Esophagus muscularis mucosa (tissue), 4 donors: ENCODE measurements at regions not wholly inside any gene's neighbourhood (a gene's known extent, or its start where the extent isn't known, plus 50 kb on each side); places are given as distances from the start of the nearest gene placed in this dataset.

Experiments used
- DNase-seq: peaks from one replicate; pipeline ENCODE4 v3.0.0-alpha.2; 2017; ENCODE audit errors: extremely low spot score
- H3K27ac ChIP-seq, 4 donors: fragments of 200-600 bp; sonication (generic); replicated peaks in 1 of 4; 1 replicate in 3 of 4; 2 replicates in 1 of 4; pipeline ENCODE4 v1.5.1; 2016 to 2019; ENCODE audit warnings: mild to moderate bottlenecking in 1 of 4
- H3K27me3 ChIP-seq, 4 donors: fragments of 200-600 bp; sonication (generic); one replicate each; pipeline versions ENCODE4 v1.5.1 to v1.6.0; 2016 to 2019
- H3K36me3 ChIP-seq, 4 donors: fragments of 200-600 bp; sonication (generic); one replicate each; pipeline ENCODE4 v1.5.1; 2016 to 2019
- H3K4me1 ChIP-seq, 4 donors: fragments of 200-600 bp; sonication (generic); one replicate each; pipeline ENCODE4 v1.5.1; 2016 to 2019
- H3K4me3 ChIP-seq, 4 donors: fragments of 200-600 bp; sonication (generic); 1 replicate in 2 of 4; 2 replicates in 2 of 4; pipeline ENCODE4 v1.5.1; 2016 to 2019; ENCODE audit warnings: mild to moderate bottlenecking in 4 of 4, moderate library complexity in 1 of 4
- H3K9me3 ChIP-seq, 4 donors: fragments of 200-600 bp; sonication (generic); 1 replicate in 3 of 4; 2 replicates in 1 of 4; pipeline ENCODE4 v1.5.1; 2016 to 2019
- CTCF ChIP-seq, 3 experiments: fragments of 200-600 bp in 2 of 3; fragments of 450-650 bp in 1 of 3; sonication (generic) in 2 of 3; IDR thresholded peaks; one replicate each; pipeline ENCODE4 v1.5.1; 2017 to 2019; ENCODE audit warnings: antibody characterized with exemption in 3 of 3, mild to moderate bottlenecking in 2 of 3, moderate library complexity in 1 of 3
- EP300 ChIP-seq: sonication (generic); formaldehyde crosslinking; IDR thresholded peaks from one replicate; pipeline ENCODE4 v1.6.1; 2017; ENCODE audit warnings: antibody characterized with exemption
- POLR2A ChIP-seq: fragments of 450-650 bp; IDR thresholded peaks from one replicate; pipeline ENCODE4 v1.6.1; 2017; ENCODE audit warnings: antibody characterized with exemption, moderate library complexity, mild to moderate bottlenecking, low read depth
- POLR2AphosphoS5 ChIP-seq, 2 donors: sonication (generic); formaldehyde crosslinking; IDR thresholded peaks; one replicate each; pipeline ENCODE4 v1.6.1; 2017; ENCODE audit warnings: antibody characterized with exemption in 2 of 2
- WGBS: methylation state at CpG from one replicate; pipeline ENCODE4 v1.1.5; 2018; 5-methylcytosine and 5-hydroxymethylcytosine counted together
- intact Hi-C: fragments of 100-400 bp; cut with DNase I; formaldehyde crosslinking; loops from one replicate; pipeline ENCODE4 v1.15.1; 2023

GRCh38 chr3:162287600-162287999 lies 791.0 kb downstream of the OTOL1 start:
- no peaks in the 10 kb centered on the region for H3K4me1 ChIP-seq
- H3K9me3 ChIP-seq: no peaks in the 10 kb centered on the region
- H3K36me3 ChIP-seq: no peaks in the 10 kb centered on the region
- TF ChIP-seq CTCF (IDR thresholded peaks at IDR 0.05): no peak
- no peak for TF ChIP-seq POLR2A
- no peak for TF ChIP-seq POLR2AphosphoS5 (IDR thresholded peaks at IDR 0.05)
- TF ChIP-seq EP300: no peak
- H3K27me3 ChIP-seq: no peaks in the 10 kb centered on the region
- 95% methylated on average over 2 of the region's 2 CpGs for WGBS
- DNase-seq: no peak
- H3K4me3 ChIP-seq: no peak overlapping the region
- intact Hi-C loops: no loop called here
- no peak overlapping the region for H3K27ac ChIP-seq

- TF ChIP-seq POLR2AphosphoS5 (IDR thresholded peaks at IDR 0.05) (no peak), EP300 (no peak), POLR2A (no peak), CTCF (IDR thresholded peaks at IDR 0.05) (no peak)
- Histone ChIP-seq H3K27me3 (no peaks in the 10 kb centered on the region), H3K36me3 (no peaks in the 10 kb centered on the region), H3K4me1 (no peaks in the 10 kb centered on the region), H3K9me3 (no peaks in the 10 kb centered on the region), H3K4me3 (no peak overlapping the region), H3K27ac (no peak overlapping the region)
- intact Hi-C loops: no loop called here
- DNase-seq: no peak
- 46% methylated on average over 1 of the region's 1 CpG for WGBS
Measured at GRCh38 chr3:162292409-162292808, 795.8 kb downstream of the OTOL1 start.

- Histone ChIP-seq H3K27ac (no peak overlapping the region), H3K4me1 (peaks cover 0 to 7% (median 3%) of the 10 kb centered on the region in 4 donors)
- intact Hi-C loops: no loop called here
Measured at GRCh38 chr3:162295323-162295983, 798.8 kb downstream of the OTOL1 start.

GRCh38 chr3:162302983-162303624 lies 806.5 kb downstream of the OTOL1 start:
- Histone ChIP-seq H3K4me1 (peaks cover 0 to 7% (median 3%) of the 10 kb centered on the region in 4 donors), H3K4me3 (no peak overlapping the region), H3K36me3 (no peaks in the 10 kb centered on the region), H3K9me3 (no peaks in the 10 kb centered on the region), H3K27ac (no peak overlapping the region), H3K27me3 (no peaks in the 10 kb centered on the region)
- WGBS: 83% methylated on average over 5 of the region's 5 CpGs
- TF ChIP-seq POLR2A: no peak
- TF ChIP-seq POLR2AphosphoS5 (IDR thresholded peaks at IDR 0.05): no peak
- no peak for TF ChIP-seq EP300
- no peak for TF ChIP-seq CTCF (IDR thresholded peaks at IDR 0.05)
- no peak for DNase-seq
- intact Hi-C loops: no loop called here

More at GRCh38 chr3:162295323-162295983, 798.8 kb downstream of the OTOL1 start:
- Histone ChIP-seq H3K36me3 (no peaks in the 10 kb centered on the region), H3K27me3 (no peaks in the 10 kb centered on the region), H3K4me3 (no peak overlapping the region), H3K9me3 (no peaks in the 10 kb centered on the region)
- TF ChIP-seq POLR2AphosphoS5 (IDR thresholded peaks at IDR 0.05): no peak
- TF ChIP-seq POLR2A: no peak
- TF ChIP-seq EP300: no peak
- no peak for TF ChIP-seq CTCF (IDR thresholded peaks at IDR 0.05)
- DNase-seq: no peak
- 50% methylated on average over 6 of the region's 6 CpGs for WGBS

GRCh38 chr3:162317046-162317445 lies 820.4 kb downstream of the OTOL1 start:
- Histone ChIP-seq H3K36me3 (no peaks in the 10 kb centered on the region), H3K9me3 (no peaks in the 10 kb centered on the region), H3K27ac (no peak overlapping the region), H3K4me1 (no peaks in the 10 kb centered on the region), H3K4me3 (no peak overlapping the region), H3K27me3 (no peaks in the 10 kb centered on the region)
- TF ChIP-seq CTCF (IDR thresholded peaks at IDR 0.05): no peak
- TF ChIP-seq EP300: no peak
- no peak for TF ChIP-seq POLR2AphosphoS5 (IDR thresholded peaks at IDR 0.05)
- TF ChIP-seq POLR2A: no peak
- DNase-seq: no peak
- intact Hi-C loops: no loop called here
- WGBS: 100% methylated on average over 2 of the region's 2 CpGs
